ENCODE measurements at regions not wholly inside any gene's neighbourhood (a gene's known extent, or its start where the extent isn't known, plus 50 kb on each side); places are given as distances from the start of the nearest gene placed in this dataset.

GRCh38 chr4:60812811-60813210 is 387.3 kb upstream of the ADGRL3 start:
- TF ChIP-seq TAF1 (IDR thresholded peaks at IDR 0.05; ENCODE audit: borderline replicate concordance, insufficient read depth, low read length) (no peak), POLR2AphosphoS5 (IDR thresholded peaks at IDR 0.05; ENCODE audit: low read depth, low read length) (no peak)

All from PFSK-1 (cell line).